GM18858 (cell line): ENCODE measurements at regions not wholly inside any gene's neighbourhood (a gene's known extent, or its start where the extent isn't known, plus 50 kb on each side); places are given as distances from the start of the nearest gene placed in this dataset.
"Not testable (repeated sequence)": the region's sequence is repeated elsewhere in the genome, so short reads cannot be mapped to it uniquely, and the experiment has no call there.

ENCODE experiments used
- ATAC-seq: cut with Tn5 transposase; IDR thresholded peaks from one replicate; pipeline ENCODE4 v1.9.1; 2021; ENCODE audit not compliant: unreplicated experiment

DNA sequence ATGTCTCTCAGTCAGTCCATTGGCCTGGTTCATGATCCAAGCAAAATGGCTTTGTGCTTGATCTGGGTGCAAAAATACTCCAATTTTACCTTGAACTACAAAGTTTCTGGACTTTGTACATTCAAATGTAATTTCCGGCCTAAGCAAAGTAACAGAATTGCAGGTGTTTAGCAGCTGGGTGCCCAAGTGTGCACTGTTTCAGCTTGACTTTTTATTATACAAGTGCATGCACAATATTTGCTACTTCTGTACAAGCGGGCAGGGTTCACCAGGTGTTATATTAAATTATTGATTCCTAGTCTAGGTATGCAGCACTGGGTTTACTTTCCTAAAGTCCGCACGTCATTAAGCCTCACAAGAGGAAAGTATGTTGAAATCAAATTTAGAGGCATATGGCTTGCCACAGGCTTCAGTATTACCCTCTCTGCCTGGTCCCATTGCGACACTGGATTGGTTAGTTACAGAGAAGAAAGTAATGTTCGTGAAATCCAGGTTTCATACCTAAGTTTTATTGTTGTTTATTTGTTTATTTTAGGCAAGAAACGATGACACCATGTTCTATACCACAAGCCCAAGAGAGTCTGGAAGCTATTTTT, 376.9 kb upstream of the CTSO start:
- no peak for ATAC-seq

DNA sequence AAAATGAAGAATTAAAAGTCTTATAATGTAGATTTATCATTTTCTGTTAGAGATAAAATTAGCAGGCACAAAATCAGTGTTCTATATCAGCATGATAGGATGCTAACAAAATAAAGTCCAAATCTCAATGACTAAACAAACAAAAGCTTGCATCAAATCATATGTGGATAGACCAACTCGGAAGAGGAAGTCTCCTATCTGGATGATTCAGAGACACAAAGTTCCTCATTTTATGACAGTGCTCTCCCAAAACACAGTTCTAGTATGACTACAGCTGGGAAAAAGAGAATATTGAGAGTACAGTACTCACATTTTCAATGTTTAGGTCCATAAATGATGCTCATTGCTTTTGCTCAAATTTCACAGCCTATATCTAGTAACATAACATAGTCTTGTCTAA, 376.1 kb upstream of the CTSO start:
- ATAC-seq: no peak

DNA sequence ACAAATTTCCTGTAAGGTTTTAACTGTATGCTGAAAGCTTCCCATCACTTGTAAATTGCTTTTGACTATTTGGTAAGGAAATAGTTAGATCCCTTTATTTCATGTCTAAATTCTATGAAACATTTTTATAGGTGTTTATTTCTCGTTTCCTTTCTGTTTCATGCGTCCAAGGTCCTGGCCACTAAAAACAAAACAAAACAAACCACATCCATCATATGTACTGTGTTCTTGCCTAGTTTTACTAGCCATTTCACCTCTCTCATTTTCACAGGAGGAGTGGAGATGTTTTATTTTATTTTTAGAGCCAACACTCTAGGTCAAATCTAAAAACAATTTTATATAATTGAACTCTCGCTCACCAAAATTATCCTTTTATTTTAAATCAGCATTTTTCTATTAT, 375.2 kb upstream of the CTSO start:
- ATAC-seq: no peak

DNA sequence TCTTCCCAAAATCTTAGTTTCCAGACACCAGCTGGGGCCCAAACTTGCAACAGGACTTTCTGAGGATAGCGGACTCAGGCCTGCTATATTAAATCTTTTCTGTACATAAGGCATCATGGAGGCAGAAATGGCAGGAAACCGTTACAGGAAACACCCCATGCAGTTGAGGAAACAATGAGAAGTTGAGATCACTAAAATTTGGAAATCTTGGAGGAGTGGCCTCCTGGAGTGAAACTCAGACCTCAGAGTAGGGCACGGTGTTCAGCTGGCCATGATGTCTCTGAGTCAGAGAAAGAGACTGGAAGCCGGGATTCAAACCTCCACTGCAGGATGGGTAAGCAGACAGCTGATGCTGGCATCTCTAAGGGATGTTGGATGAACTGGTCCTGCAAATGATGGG, 372.6 kb upstream of the CTSO start:
- ATAC-seq: no peak

DNA sequence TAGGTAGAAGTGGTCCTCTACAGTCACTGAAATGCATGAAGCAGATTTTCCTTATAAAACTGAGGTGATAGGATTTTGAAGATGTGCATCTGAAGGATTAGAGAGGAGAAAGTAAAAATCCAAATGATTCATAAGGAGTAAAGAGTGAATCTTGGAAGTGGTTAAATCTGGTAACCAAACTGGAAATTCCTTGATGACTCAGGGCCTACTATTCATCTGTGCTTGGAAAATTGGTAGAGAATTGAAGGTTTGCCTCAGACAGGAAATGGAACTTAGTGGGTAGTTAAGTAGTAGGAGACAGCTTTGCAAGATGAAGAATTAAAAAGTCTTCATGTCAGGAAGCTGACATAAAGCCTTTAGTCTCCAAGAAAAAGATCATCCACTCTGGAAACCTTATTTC, 368.9 kb upstream of the CTSO start:
- no peak for ATAC-seq

DNA sequence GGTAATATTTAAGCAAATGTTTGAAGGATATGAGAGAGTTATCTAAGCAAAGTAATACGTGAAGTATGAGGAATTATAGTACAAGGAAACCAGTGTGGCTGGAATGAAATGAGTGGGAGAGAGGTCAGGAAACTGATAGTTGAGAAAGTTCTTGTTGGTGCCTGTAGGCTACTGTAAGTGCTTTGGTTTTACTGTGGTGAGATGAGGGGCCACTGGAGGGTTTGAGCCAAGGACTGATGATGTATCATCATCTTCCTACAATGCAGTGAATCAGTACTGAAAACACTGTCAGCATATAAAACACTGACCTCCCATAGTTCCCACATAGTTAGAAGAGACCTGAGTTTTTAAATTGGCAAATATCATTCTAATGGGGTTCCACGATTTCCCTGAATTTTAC, 367.5 kb upstream of the CTSO start:
- no peak for ATAC-seq

DNA sequence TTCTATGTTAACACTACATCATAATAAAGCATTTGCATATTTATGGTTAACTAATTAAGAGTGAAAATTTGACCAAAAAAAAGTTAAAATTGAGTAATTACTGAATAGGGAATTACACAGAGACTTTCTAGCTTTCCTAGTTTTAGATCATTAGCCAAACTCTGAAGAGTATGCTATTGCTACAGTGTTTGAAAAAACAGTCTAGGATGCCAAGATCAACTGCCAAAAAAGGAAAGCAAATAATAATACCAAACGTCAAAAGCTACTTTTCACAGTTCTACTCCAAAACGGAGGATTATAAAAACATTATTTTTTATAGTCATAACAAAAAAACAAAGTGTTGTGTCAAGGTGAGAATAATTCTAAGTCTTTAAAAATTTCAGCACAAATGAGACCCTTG, 359.8 kb upstream of the CTSO start:
- no peak for ATAC-seq

DNA sequence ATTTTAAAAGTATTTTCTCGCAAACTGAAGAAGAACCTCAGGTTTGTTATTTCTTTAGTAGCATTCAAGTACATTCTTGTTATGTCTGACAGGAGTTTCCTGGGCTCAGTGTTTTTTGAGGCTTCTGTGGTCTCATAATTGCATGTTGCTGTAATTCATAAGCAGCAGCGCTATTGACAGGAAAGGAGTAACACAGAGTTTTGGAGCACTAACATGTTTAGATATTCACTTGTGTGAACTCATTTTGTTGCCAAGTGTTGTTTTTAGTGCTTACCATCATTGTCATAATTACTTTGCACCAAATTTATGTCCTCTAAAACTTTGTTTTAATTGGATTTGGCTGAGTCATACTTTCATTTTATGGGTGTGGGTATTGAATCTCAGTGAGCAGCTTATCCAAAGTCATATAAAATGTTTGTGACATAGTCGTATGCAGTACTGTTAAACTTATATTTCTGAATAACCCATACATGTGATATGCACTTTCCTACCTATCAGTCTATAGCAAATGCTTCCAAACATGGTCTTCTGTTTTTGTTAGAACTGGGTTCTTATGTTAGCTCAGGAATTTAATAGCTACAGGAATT, 358.7 kb upstream of the CTSO start:
- ATAC-seq: no peak

DNA sequence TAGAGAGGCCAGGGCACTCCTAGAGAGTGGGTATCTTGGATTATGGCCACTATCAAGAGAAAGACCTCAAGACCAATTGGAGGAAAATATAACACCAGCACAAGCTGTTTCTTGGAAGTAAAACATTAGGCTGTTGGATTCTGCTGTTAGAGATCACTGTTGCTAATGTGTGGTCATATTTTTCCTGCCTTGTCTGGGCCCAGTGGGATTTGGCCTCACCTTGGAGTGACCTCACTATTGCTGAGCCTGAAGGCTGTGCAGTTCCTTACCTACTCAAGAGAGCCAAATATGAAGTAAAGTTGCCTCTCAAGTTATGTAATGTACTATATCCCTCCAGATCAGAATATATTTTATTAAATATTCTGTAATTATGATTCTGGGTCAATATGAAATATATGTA, 355.4 kb upstream of the CTSO start:
- no peak for ATAC-seq

DNA sequence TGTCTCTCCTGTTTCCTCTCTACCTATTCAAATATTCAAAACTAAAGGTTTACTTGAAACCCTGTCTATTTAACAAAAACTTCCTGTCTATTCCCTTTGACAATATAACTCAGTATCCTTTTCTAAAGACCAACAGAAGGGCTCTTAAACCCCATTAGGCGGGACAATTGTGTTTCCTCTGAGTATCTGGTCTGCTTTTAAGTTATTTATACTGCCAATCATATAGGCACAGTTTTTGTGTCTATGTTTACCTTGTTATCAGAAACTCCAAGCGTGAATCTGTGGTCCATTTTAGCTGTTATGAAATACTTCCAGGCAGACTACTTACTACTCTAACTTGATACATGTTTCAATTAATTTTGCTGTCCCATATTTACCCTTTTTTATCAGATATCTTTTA, 350.0 kb upstream of the CTSO start:
- no peak for ATAC-seq

DNA sequence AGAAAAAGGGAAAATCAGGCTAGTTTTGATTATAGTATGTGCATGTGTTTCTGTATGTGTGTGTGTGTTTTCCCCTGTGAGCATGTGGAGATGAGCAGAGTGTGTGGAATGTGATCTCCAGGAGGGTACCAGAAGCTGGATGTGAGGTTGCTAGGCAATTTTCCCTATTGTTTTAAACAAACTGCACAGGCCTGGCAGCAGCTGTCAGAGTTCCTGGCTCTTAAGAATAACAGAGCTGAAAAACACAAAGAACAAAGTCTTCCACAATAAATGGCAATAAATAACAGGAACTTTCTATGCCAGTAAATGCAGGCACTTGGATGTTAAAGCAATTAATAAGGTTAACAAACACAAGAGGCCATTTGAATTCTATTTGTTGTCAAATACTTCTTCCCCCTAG, 344.6 kb upstream of the CTSO start:
- no peak for ATAC-seq

DNA sequence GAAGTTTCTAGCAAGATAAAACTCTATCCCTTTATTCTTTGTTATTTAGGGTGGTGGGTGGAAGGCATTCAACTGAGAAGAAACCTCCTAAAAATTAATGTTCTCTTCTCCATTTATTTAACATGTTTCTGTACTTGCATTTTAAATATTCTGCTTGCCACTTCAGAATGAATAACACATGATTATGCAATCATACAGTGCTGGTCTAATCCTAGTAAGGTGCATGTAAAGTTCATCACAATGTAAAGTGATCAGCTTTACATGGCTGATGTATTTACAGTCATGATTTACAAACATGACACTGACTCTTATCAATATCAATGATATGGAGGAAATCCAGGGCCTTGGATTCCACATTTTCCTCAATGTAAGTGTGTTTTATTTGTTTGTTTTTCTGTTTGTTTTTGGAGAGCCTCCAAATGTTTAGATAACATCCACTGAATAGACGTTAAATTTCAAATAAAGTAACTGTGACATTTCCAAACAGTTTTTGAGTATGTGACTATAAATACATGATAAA, 342.1 kb upstream of the CTSO start:
- ATAC-seq: no peak

DNA sequence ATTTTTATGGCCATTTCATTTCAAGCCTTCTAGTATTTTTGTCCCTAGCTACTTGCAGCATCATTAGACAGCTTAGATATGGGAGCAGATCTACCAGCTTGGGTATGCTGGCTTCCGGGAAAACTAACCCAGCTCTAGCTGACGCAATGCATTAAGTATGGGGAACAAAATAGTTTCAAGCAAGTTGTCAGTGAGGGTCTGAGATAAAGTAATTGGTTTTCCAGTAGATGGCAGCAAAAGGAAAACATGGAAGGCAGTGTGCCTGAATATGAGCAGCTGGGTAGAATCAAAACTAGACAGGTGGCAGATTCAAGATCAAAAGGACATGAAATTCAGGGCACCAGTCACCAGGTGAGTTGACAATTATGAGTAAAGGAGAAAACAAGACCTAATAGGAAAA, 340.9 kb upstream of the CTSO start:
- no peak for ATAC-seq

DNA sequence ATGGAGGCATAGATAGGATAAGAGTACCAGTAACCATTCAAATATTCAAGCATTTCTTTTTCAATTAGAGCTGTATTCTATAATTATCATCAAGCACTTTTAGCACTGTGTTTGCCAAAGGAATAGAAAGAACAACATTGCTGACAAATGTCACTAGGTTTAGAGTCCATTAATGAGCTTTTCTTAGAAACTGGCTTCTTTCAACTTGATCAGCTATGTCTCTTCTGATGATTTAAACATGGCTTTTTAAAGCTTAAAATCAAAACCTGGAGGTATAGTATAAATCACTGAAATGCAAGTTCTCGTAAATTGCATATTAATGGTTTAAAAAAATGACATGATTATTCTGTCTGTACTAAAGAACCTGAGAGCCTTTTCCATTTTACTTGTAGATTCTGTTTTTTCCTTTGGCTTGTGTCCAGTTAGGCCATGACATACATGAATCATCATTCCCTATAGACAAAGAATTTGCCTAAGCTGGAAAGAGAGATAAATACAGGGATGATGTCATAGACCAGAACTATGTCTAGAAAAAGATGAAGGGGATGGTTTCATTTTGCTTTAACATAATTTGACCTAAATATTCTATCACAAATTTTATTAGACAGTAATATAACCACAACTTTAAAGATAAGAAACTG, 340.1 kb upstream of the CTSO start:
- ATAC-seq: no peak

DNA sequence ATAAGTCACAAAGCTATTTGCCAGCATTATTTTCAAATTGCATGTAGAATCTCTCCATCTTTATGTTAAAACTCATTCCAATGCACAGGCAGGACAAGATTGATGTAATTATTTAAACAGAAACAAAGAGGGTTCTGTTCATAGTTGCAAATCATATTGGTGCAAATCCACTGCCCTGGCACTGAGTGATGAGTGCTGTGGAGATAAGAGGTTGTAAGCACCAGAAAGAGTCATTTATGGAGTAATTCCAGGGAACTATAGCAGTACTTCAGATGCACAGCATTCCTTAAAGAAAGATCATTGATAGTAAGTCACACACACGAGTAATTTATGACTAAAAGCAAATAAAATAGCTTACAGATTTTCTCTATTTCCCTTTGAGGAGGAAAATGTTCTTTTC, 337.7 kb upstream of the CTSO start:
- ATAC-seq: no peak

DNA sequence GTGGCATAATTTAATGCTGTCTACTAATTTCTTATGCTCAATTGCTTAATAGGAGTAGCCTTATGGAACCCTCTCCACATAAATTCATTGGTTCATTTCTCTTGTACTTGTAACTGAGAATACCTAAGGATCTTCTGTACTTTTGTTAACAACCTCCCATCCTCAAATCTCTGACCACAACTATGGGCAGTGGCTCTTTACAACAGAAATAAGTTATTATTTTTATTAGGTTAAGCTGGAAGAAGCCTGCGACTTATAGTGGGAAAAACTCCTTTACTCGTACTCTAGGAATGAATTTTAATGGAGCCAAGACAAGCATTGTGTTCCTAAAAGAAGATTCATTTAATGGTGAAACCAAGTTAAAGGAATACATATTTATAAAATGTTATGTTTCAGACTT, 337.1 kb upstream of the CTSO start:
- ATAC-seq: no peak

DNA sequence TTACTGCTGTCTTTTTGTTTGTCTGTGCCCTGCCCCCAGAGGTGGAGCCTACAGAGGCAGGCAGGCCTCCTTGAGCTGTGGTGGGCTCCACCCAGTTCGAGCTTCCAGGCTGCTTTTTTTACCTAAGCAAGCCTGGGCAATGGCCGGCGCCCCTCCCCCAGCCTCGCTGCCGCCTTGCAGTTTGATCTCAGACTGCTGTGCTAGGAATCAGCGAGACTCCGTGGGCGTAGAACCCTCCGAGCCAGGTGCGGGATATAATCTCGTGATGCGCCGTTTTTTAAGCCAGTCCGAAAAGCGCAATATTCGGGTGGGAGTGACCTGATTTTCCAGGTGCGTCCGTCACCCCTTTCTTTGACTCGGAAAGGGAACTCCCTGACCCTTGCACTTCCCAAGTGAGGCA, 336.4 kb upstream of the CTSO start:
- not testable (repeated sequence) for ATAC-seq

DNA sequence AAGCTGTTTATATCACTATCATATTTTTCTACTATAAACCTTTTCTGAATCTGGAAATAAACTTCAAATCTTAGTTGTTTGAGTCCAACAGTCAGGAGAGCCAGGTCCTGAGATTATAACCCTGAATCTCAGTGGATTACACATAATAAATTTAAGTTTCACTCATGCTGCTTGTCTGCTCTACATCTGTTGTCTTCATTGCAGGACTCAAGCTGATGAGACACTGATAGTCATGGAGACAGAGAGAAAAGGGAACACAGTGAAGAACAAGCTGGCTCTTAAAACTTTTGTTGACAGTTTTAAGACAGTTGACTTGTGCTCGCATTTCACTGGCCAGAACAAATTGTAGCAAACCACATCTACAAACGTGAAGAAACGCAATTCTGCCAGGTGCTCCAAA, 327.0 kb upstream of the CTSO start:
- no peak for ATAC-seq

DNA sequence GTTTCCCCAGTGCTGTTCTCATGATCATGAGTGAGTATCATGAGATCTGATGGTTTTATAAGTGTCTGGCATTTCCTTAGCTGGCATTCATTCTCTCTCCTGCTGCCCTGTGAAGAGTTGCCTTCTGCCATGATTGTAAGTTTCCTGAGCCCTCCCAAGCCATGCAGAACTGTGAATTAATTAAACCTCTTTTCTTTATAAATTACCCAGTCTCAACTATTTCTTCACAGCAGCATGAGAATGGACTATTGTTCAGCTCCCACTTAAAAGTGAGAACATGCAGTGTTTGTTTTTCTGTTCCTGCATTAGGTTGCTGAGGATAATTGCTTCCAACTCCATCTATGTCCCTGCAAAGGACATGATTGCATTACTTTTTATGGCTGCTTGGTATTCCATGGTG, 311.7 kb upstream of the CTSO start:
- ATAC-seq: no peak

DNA sequence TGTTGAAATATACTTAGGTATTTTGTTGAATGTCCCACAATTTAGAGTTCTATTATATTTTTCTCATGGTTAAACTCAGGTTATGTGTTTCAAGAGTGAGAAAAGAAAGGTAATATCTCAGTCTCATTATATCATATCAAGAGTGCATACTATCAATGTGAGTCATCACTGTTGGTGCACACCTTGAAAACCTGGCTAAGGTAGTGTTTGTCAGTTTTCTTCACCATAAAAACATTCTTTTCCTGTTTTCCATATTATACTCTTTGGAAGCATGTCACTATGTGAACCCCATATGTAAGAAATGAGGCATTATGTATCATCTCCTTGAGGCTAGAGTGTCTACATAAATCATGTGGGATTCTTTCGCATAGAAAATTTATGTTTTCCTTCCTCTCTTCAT, 307.6 kb upstream of the CTSO start:
- ATAC-seq: no peak

DNA sequence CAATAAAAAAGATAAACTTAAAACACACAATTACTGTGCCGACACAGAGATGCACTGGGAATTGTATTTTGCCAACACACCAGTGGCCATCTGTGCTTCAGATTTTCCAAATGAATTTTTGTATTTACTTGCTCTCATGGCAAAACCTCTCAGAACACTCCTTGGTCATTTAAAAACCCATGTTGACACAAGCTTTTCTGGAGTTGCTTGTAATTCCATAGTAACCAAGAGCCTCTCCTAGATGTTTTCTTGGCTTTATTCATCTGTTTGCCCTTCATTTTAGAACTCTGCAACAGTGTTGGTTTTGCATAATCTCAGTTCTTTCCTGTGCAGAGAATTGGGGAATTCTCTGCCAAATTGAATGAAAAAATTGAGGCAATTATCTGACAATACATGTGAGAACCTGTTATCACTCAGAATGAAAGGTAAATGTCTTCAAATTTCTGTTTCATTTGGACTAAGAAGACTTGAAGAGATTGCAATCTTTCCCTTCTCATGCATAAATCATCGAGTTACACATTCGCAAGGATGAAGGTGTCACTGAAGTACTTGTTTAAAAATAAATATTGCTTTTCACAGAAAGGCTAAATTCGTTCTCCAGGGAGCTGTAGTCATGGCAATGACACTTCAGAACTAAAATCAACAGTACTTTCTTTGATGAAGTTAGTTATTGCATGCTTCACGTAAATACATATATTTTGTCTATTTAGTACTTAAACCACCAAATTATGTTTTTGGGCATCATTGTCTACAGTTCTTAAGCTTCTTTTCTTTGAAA, 301.8 kb upstream of the CTSO start:
- no peak for ATAC-seq

DNA sequence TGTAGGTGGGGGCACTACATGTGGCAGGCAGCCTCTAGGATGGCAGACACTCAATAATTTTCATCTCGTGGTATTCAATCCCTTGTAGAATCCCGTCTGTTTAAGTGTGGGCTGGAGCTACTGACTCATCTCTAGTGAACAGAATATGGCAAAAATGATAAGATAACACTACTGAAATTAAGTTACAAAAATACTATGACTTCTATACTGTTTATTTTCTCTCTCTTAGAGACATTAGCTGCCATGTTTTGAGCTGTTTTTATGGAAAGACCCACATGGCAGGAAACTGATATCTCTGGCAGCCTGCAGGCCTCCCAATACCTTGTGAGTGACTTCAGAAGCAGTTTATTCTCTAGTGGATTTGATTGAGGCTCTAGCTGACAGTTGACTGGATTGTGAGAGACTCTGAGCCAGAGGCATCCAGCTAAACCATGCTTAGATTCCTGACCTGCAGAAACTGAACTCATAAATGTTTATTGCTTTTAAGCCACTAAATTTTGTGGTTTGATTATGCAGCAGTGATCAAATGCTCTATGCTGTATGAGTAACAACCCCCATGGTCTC, 298.8 kb upstream of the CTSO start:
- ATAC-seq: no peak
